HG02943 (cell line): ENCODE measurements at regions not wholly inside any gene's neighbourhood (a gene's known extent, or its start where the extent isn't known, plus 50 kb on each side); places are given as distances from the start of the nearest gene placed in this dataset.

Source experiments
- ATAC-seq: cut with Tn5 transposase; IDR thresholded peaks from one replicate; pipeline ENCODE4 v1.9.1; 2021; ENCODE audit warnings: mild to moderate bottlenecking, low read depth, moderate library complexity; ENCODE audit not compliant: unreplicated experiment

DNA sequence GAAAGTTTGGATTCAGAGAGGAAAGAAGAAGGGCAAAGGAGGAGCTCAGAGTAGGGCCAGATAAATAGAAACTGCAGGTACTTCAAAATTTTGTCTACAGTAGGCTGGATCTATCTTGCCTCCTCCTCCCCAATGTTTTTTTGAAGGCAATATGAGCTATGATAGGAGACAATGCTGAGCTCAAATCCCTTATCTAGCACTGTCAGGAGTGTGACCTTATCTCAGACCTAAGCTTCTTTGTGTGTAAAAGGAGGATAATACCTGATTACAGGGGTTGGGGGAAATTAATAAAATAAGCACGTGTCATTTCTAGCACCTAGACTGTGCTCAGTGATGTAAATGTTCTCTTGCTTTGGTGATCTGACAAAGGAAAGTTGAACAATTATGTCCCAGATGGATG lies 137.8 kb upstream of the CD180 start:
- no peak for ATAC-seq

DNA sequence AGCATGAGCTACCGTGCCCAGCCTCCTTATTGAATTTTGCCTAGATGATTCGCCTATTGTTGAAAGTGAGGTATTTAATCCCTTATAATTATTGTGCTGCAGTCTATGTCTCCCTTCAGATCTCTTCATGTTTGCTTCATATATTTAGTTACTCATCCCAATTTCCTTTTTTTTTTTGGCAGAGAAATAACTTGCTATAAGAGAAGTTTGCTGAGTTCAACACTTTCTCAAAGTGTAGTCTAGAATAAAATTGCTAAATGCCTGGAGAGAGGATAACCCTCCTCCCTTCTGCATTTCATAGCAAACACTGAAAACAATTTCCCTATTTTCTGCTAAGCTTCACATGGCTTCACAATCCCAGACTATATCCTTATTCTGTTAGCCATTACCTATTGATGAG lies 136.6 kb upstream of the CD180 start:
- no peak for ATAC-seq

DNA sequence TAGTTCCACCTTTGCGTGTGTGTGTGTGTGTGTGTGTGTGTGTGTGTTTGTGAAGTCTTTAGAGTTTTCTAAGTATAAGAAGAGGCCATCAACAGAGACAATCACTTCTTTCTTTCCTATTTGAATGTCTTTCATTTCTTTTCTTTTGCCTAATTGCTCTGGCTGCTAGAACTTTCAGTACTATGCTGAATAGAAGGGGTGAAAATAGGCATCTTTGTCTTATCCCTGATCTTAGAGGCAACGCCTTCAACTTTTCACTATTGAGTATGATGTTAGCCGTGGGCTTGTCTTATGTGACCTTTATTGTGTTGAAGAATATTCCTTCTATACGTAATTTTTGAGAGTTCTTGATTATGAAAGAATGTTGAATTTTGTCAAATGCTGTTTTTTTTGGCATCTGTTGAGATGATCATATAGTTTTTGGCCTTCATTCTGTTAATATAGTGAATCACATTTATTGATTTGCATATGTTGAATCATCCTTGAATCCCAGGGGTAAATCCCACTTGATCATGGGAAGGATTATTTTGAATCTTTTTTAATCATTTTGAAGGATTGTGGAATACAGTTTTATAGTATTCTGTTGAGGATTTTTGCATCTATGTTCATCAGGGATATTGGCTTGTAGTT lies 134.8 kb upstream of the CD180 start:
- ATAC-seq: no peak

DNA sequence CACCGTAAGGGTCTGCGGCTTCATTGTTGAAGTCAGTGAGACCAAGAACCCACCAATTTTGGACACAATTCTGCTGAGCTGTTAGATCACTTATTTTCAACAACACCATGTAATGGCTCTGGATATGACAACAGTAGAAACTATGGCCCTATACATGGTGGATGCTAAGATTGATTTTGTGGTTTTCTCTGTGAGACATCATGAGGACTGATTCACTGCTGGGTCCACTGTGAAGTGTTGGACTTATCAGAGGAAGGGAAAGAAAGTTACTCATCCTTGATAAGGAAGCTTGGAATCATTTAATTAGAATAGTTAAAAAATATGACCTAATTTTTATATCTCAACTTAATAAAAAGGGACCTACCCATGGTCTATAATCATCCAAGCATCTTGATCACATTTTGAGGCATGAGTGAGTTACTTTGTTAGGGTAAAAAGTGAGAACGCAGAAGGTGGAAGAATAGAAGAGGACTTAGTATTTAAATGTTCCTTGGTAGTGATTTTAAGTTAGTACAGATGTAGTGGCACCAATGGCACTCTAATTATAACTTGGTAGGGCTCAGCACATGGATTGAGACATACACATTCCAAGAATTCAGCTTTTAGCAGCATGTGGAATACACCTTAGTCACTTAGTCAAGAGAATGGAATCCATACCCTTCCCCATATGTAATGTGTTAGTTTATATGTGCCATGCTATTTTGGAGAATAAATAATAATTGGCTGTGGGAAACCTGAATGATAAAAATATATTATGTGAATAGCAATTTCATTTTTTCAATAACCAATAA lies 123.5 kb upstream of the CD180 start:
- ATAC-seq: no peak

GRCh38 chr5:67318746-67319145 lies 122.1 kb upstream of the CD180 start:
- ATAC-seq: no peak

DNA sequence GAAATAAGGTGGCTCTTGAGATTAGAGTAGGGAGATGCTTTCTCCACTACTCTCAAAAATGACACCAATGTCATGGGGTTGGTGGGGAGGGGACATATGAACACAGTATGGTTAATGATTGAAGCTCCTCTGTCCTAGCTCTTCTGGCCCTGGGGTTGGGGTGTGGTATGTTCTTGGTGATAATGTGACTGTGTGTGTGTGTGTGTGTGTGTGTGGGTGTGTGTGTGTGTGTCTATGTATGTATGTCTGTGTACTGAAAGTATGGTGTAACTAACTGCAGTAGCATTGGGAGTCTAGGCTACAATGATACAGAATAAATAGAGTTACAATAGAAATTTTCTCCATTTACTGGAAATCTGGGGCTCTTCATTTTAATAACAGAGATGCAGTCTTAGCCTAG lies 121.0 kb upstream of the CD180 start:
- no peak for ATAC-seq

DNA sequence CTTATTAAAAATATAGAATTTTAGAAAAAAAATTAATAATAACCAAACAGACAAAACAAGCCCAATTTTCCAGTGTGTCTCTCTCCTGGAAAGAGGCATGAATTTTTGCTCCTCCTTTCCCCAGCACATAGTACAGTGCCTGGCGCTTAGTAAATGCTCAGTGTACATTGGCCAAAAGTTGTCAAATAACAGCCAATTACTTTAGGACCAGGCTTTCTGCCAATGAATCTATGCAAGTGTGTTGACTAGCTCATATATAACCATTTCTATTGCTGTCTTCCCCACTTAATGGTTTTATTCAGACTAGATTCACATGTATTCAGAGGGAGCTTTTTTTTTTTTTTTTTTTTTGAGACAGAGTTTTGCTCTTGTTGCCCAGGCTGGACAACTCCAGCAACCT lies 120.1 kb upstream of the CD180 start:
- no peak for ATAC-seq

DNA sequence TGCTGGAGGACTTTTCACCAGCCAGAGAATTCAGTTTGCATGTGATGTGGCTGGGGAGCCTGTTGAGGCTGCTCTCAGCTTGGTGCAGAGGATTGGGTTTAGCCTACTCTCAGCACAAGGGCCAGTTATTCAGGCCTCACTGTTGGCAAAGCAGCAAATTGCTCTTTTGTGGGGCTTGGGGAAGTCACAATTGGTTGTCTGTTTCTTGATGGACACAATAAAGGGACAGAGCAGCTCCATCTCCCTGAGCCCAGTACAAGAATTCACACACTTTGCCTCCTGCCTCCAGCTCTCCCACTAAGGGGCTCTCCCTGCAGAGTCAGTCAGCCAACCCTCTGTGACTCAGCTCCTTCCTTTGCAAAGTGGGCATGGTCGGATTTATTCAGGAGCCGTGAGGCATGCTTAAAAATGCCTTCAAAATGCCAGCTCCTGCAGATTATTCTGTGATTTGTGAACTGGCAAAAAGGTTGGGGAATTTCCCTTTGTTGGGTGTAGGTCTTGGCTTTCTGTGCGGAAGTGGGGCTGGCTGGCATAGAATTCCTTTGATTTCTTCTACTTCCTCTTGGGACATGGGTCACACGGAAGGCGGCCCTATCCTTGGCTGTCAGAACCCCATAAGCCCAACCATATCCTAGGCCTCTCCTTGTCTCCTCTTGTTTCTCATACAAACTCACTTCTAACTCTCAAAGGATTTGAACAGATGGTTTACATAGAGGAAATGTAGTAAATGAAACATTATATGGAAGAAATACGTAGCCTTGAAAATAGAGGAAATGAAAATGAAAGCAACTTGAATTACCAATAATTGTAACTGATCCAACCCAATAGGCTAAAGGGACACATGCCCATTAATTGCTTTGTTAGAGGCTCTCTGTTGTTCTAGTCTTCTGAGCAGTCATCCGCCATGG lies 118.7 kb upstream of the CD180 start:
- no peak for ATAC-seq

- no peak for ATAC-seq
These were observed 115.1 kb upstream of the CD180 start for GRCh38 chr5:67311701-67312100.

- ATAC-seq: no peak
These were observed 114.6 kb upstream of the CD180 start for GRCh38 chr5:67311208-67311607.

GRCh38 chr5:67310740-67311139 lies 114.1 kb upstream of the CD180 start:
- no peak for ATAC-seq

DNA sequence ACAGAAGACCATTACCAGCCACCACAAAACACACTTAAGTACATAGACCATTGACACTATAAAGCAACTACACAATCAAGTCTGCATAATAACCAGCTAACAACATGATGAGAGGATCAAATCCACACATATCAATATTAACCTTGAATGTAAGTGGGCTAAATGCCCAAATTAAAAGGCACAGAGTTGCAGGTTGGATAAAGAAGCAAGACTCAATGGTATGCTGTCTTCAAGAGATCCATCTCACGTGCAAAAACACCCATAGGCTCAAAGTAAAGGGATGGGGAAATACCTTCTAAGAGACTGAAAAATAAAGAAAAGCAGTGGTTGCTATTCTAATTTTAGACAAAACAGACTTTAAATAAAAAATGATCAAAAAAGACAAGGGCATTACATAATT lies 113.6 kb upstream of the CD180 start:
- no peak for ATAC-seq

DNA sequence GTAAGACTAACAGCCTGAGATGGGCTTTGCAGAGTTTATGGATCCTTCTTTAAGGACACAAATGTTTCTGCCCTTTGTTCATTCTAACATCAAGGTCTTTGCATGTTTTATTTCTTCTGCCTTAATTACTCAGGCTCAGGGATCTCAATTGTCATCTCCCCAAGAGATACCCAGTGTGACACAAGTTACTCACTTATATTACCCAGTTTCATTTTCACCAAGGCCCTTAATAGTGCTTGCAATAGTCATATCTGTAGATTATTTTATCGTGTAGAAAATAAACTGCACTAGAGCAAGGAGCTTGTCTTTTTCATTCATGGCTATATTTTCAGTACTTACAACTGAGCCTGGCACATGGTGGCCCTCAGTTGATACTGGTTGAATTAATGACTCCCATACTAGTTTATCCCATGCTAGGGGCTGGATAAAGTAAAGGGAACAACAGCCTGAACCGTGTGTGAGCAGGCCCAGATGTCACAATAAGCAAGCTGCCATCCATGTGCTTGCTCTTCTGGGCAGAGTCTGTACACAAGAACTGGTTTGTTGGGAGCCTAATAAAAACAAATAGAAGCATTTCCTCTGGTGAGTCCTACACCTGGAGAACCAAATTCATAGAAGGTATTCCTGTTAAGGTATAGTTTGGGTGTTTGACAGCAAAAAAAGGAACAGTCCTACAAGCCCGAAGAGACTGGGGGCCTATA lies 112.5 kb upstream of the CD180 start:
- ATAC-seq: no peak

GRCh38 chr5:67306965-67307607 lies 110.5 kb upstream of the CD180 start:
- no peak for ATAC-seq

- ATAC-seq: no peak
These were observed 109.5 kb upstream of the CD180 start for GRCh38 chr5:67305913-67306710.

DNA sequence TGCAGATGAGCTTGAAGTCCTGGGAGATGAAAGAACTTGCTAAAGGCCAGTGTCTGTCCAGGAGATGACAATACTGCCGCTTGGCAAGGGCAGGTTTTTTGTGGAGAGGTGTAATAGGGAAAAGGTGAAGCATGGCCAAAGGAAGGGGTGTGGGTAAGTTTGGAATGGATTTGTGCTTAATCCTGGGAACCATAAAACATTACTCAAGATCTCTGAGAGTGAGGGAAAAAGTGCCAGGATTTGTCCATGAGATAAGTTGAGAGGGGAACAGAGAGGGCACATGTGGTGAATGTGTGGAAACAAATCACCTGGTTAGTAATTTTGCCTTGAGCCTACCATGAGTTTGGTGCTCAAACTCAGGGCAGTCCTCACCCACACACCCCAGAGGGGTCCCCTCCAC lies 108.8 kb upstream of the CD180 start:
- ATAC-seq: no peak

DNA sequence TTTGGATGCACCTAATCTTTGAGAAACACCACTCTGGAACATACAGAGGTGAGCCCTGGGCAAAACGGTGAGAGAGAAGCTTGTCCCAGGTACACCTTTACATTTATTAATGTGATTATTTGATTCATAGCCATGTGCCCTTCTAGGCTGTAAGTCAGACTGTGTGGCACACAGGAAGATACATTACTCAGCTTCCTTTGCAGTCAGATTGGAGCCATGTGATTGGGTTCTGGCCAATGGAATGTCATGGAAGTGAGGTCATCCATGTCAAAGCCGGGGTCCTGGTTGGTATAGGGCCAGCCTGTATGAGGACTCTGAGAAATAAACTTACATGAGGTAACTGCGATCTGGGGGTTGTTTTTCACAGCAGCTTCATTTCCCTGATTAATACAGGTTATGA lies 106.8 kb upstream of the CD180 start:
- no peak for ATAC-seq

DNA sequence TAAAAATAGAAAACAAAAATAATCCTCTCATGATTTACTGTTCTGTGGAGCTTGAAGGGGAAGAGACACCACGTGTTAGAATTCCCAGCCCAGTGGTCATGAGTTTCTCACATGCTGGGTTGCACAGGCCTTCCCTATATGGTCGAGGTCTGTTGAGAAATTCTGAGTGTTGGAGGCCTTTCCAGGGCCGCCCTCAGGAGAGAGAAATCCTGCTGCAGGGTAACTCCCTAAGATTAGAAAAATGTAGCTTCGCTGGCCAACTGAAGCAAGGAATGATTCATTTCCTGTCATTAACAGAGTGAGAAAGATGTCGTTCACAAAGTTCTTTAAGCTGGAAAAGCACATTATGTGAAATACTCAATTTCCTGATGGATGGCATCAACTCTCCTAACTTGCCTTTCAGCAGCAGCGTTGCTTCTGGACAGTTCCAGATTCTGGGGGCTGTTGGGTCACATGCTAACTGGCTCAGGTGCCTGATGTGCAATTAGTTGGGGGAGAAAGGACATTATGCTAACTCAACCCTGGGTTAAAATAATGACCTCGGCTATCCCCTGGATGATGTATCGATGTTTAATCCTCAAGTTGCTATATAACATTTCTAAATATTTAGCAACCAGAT lies 104.8 kb upstream of the CD180 start:
- no peak for ATAC-seq

GRCh38 chr5:67300326-67300725 lies 103.7 kb upstream of the CD180 start:
- no peak for ATAC-seq
